HG03025 (cell line): ENCODE measurements at regions not wholly inside any gene's neighbourhood (a gene's known extent, or its start where the extent isn't known, plus 50 kb on each side); places are given as distances from the start of the nearest gene placed in this dataset.

Experiments
- ATAC-seq: cut with Tn5 transposase; IDR thresholded peaks from one replicate; pipeline ENCODE4 v1.9.1; 2021; ENCODE audit warnings: mild to moderate bottlenecking, moderate library complexity; ENCODE audit not compliant: unreplicated experiment, low FRiP score

DNA sequence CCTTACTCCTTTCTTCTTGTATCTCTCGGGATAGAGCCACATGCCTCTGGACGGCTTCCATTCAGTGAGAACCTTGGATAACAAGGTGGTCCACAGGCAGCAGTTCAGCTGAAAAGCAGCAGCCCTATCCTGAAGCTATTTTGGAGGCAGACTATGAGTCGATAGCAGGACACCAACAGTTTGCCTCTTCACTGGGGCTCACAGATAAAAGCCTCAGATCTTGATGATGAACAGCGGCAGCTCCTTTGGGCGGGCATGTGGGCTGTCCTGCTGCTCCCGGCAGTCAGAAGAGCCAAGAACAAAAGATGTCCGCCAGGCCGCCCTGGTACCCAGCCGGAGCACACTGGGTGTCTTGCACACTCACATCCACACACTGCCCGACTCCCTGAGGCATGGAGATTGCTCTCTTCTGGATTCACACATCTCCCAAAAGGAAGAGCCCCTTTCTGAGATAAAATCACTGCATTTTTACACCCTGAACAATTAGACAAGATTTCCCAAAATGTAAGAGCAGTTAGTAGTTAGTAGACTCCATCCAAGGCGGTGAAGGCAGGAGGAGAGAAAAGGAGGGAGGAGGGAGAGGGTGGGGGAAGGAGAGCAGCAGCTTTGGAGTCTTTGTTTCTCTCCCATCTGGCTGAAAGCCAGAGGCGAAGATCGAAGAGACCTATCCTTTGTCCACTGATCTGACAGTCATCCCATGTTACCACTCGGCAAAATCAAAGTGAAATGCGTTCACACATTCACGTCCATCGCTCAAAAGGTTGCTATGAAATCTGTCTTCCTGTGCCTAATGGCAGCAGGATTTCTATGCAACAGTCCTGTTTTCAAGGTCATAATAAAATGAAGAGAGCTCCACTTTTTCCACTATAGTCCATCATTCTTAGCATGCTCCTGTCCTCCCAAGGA is 90.1 kb upstream of the KLF7 start:
- ATAC-seq: no peak

DNA sequence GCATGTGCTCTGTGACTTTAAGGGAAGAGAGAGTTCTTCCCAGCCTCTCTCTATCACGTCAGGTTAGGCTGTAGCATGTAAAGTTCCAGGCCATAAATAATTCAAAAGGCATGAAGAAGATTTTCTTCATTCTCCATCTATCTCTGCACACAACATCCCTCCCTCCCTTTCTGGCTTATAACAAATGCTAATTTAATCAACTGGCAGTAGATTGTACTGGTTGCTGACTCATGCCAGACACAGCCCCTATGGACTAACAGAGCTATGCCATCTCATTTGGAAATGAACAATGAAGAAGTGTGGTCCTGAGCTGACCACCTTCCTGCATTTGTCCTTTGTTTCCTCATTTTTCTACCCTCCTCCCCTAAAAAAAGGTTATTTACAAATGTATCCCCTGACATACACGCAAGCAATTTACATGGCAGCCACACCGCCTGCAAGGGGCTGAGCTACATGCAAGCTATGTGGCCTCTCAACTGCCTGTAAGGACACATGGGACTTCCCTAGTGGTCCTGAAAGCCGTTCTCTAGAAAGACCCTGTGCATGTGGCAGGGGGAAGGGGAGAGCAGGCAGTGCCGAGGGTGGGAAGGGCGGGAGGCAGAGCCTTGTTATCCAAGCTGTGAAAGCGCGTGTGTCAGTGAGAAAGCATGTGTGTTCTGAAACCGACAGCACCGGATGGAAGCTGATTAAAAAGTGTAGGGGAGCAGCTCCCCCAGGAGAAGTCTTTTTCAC is 90.9 kb upstream of the KLF7 start:
- ATAC-seq: no peak

DNA sequence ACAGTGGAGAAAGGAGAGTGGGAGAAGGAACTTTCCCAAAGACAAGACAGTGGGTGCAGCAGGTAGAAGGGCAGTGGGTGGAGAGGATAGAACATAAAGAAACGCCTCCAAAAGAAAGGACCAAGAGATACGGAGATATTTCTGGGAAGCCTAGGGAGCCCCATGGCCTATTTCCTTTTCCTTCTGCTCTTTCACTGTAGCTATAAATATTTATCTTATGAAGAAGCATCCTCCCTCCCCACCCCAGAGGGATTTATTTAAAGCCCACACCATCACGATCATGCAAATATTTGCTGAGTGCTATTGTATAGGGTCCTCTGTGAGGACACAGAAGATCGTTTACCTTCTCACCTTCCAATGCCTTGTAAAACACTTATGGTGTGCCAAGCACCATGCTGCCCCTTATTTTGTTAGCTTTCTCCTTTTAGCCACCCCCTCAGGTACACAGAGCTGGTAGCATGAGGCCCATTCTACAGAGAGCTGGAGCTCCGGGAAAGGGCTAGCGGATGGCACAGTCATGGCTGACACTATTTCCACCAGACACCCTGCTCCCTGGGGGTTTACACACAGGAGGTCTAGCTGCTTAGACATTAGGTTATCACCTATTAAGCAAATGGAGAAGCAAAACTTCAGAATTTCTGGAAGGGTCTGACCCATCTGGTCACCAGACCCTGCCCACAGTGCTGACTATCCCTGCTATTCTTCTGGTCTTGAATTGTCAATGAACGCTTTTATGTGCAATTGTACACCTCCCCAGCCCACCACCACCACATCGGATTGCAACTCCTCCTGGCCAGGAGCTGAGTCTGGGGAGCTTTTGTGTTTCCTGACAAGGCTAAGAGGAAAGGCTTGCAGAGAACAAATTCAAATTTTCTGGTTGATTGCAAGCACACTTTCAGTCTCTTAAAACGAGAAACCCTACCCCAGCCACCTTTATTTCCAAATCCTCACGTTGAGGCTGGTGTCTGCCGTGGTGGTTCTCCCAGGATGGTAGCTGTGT is 91.8 kb upstream of the KLF7 start:
- ATAC-seq: no peak

DNA sequence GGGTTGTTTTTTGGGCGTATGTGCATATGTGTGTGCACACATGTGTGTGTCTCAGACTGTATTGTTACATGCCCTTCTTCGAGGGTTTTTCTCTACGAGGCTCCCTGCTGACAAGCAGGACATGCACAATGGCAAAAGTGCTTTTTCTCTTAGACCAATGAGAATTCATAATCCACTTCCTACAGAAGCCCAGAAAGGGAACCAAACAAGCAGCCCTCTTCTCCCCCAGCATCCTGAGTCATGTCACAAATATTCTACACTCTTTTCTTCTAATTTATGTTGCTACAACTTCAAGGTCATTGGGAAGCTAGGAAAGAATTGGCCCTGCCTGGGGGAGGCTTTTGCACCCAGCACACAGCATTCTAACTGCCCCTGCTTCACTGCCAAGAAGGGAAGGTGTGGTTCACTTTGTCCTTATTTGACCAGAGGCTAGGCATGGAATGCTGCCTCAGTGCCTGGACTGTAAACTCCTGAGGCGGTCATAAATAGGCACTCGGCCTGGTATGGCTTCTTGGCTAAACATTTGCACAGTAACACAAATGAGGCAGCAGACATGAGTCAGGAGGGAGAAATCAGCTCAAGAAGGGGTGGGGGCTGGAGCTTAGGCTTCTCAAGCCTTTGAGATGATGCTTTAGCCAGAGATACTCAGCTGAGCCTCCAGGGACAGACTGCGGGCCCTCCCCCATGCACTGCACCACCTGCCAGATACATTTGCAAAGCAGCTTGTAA is 92.7 kb upstream of the KLF7 start:
- ATAC-seq: no peak

DNA sequence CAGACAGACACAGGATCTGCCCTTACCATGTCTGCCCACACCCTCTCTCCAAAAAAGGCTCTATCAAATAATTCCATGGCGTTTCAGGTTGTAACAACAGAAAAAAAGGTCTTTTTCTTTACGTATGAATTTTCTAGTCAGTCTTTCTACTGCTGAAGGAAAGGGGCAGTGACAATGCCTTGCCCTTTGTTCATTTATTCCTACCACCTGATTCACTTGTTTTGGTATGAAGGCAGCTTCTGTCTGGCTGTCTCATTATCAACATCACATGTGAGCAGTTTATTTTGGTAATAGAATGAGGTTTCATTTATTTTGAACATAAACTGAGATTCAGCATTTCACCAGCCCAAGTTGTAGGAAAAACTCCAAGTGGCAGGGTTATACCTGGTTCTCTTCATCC is 94.3 kb upstream of the KLF7 start:
- ATAC-seq: no peak

DNA sequence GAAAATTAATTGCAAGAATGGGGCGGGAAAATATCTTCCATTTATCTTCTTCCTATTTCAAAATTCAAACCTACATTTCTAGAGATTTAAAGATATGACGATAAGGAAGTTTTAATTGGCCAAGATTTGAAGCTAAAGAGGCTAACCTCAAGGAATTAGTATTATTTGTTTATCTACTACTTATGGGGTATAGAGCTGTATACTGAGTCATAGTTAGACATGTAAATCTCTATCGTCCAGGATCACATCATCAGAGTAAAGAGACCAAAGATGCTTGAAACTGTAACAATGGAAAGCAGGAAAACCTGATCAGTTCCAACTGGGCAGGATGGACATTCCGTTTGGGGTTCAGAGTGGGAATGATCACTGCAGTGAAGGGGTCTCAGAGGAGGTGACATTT is 95.2 kb upstream of the KLF7 start:
- ATAC-seq: no peak

DNA sequence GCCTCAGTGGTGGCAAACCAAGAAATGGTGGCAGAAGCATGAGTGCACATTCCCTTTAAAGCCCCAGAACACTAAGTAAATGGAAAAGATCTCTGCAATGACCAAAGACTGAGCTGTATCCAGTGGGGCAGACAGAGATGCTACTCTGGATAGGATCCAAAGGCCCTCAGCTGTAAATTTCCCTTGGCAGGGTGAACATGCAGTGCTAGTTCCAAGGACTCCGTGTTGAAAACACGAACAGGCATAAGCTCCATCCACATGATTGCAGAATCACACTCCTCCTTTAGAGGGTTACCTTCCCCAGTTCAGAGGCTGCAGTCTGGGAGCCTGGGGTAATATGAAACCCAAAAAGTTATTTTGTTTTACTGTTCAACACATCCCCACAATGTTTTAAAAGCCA is 98.6 kb upstream of the KLF7 start:
- ATAC-seq: no peak

DNA sequence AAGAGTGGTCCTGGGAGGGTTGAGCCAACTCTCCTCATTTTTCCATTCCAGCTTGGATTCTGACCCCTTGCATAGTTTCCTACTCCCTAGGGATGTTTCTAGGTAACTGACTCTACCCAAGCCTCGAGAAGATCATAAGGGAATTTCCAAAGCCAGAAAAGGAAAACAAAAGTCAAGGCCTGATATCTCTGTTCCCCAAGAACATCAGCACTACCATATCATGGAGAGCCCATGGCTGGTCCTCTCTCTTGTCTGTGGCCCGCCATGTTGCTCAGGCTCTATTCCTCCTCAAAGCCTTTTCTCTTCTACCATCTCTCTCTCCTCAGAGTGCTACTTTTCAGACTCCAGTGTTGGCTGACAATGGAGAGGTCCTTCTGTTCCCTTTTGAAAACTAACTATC is 99.6 kb upstream of the KLF7 start:
- ATAC-seq: no peak

DNA sequence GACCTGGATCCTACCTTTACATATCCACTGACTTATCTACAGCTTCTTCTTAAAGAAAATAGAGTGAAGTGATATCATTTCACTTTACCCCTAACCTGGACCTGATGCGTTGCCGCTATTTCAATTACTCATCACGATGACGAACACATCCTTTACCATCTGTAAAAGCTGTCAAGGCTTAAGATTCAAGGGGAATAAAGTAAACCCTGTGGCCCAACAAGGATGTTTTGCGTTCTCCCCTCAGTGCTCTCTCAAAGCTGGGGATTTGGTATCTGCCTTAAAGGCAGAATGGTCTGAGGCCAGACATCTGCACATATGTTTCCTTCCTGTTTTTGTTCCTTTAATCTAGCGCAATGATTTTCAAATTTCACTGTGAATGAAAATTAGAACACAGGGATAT is 100.1 kb upstream of the KLF7 start:
- no peak for ATAC-seq

DNA sequence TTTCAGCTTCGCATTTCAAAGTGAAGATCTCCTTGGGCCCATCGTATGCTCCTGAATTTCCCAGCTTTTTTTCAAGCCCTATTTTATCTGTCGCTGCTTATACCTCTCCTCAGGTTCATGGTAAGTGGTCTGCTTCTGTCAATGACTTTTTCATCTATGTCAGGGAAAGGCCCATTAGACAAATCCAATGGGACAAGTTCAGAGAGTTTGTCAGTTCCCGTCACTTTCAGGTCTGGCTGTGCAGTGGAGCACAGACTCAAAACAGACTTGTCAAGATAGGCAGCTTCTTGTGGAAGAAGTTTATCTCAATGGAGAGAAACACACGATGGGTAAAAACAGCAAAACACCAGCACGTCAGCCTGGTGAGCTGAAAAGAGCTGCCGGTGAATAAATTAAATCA is 100.9 kb upstream of the KLF7 start:
- ATAC-seq: no peak

DNA sequence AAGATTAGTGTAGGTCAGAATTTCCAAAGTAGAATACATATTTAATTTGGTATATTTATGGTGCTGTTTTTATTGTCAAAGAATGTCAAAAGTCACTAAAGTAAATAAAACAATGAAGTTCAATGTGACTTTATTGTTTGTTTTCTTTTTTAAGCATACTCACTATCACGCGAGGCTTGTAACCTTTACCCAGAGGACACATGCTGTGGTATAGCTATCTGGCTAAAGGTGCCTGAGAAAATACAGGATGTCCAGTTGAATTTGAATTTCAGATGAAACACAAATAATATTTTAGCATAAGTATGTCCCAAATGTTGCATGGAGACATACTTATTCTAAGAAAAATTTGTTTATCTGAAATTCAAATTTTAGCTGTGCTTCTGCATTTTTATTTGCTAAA is 103.3 kb upstream of the KLF7 start:
- ATAC-seq: no peak

DNA sequence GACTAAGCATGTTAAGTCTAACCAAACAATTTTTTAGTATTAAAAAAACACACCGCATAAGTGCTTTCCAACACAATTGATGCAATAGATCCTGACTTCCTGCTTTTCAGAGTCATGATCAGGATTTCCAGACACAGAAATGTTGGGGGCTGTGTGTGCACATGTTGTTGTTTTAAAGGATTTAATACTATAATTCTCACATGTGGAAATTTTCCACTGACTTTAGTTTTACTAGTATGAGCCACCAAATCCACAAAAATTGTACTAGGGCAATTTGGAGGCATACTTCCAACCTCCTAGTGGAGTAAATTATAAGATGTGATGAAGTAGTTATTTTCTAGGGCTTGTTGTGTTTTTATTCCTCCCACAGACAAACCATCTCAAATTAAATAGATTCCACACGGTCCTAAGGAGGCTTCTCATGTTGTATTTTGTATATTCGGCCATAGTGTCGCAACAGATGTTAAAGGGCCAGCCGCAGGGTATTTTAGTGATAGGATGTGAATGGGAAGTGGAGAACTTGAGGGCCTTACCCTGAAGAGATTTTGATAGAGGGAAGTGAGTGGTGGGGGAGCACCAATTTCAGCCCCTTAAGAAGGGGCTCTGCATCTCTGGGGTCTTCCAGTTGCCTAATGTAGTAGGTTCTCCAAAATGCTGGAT is 108.9 kb upstream of the KLF7 start:
- ATAC-seq: no peak

DNA sequence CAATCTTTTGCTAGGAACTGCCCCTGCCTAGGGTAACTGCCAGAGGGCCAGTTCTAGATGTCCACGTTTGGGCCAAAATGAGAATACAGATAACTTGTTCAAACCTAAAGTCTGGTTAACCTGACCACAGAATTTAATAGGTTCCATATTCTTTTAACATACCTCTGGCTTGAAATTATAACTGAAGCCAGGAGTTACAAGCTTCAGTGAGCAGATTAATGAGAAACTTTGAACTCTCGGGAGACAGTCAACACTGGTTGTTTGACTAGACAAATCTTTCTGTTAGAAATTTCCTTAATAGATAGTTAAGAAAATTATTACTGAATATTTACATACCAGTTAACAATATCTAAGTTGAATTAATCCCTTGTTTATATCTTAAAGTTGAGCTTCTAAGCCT is 110.0 kb upstream of the KLF7 start:
- ATAC-seq: no peak

DNA sequence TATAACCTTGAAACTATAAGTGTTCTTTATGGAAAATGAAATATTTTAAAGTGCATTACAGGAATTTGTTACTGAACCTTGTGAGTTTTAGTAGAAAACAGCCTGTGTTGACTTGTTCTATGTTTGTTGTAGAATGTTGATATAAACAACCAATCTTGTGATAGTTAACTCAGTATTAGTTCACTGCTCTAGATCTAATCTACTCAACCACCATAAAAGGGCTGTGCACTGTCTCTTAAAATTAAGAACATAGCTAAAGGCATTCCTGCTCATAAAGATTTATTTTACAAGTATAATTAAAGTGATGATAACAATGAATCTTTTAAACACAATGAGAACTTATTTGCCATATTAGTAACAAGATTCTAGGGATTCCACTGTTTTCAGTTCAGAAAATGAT is 110.5 kb upstream of the KLF7 start:
- ATAC-seq: no peak

DNA sequence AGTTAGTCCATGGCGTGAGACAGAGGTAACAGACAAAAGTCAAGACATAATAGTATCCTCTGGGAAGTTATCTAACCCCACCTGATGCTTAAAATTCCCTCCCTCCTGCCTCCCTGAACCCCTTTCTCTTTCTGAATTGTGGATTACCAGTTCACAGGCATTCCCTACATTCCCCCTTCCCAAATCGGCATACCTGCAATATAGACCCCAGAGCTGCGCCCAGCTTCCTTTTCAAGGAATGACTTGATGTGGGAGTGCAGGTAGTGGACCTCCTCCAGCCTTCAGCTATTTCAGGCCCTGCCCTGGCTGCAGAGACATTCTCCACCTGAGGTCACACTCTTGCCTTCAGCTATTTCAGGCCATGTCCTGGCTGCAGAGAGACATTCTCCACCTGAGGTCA is 111.1 kb upstream of the KLF7 start:
- no peak for ATAC-seq

DNA sequence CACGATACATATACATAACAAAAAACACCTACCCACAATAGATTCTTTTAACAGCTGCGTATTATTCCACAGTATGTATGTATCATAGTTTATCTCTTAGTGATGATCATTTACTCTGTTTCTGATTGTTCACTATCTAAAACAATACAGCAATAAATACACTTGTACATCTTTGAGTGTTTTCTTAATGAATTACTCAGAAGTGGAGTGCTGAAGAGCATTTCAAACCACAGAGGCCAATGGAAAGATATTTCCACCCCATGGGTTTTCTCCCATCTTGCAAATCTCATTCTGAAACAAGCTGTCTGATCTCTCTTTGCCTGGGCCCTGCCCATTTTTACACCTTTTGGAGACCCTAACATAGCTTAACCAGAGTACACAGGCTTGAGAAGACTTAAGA is 113.8 kb upstream of the KLF7 start:
- no peak for ATAC-seq

DNA sequence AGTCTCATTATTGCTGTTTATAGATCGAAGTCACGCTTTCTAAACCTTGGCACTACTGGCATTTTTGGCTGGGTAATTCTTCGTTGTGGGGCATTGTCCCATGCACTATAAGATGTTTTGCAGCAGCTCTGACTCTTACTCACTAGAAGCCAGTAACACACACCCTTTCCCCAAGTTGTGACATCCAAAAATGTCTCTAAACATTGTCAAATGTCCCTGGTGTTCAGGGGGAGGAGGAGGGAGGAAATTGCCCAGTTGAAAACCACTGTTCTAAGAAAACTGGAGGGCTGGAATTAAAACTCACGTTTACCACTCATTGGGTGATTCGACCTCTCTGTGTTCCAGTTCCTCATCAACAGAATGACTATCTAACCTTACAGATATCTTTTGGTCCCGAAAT is 115.7 kb upstream of the KLF7 start:
- no peak for ATAC-seq

DNA sequence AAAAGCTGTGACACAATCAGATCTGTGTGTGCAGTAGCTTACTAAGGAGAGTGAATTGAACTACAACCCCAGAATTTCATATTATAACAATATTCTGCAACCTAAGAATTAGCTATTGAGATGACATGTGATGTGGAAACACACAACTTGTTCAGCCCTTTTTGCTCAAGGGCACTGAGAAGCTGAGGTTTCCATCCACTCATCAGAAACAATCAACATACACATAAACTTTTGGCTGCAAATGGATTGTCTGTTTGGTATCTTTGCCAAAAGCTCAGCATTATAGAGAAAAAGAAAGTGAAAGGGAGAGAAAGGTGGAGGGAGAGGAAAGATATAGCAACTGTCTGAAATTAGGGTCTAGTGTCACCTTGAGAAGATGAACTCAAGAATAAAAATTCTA is 117.2 kb upstream of the KLF7 start:
- ATAC-seq: no peak

DNA sequence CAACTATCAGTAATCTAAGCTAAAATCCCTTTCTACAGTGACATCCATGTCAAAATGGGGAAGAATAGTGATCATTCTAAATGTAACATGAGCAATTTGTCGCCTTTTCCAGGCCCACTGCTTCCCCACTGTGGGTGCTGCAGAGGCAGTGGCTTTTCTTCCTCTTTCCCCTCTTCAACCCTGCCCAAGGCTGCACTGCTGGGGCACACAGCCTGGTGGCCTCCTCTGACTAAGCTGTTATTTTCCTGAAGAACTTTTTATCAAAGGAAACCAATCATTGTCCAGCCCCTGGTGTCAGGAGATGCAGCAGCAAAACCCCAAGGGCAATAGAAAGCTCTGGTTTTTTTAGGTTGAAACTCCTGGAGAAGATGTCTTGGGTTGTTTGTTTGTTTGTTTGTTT is 117.6 kb upstream of the KLF7 start:
- ATAC-seq: no peak
